NCI-H1105 treated with DMSO at 0.1 percent for 48 hours (cell line): ENCODE measurements at regions not wholly inside any gene's neighbourhood (a gene's known extent, or its start where the extent isn't known, plus 50 kb on each side); places are given as distances from the start of the nearest gene placed in this dataset.

Experiments
- DNase-seq: peaks from one replicate; lab custom pipeline; 2025; lab: John Stamatoyannopoulos, UW

GRCh38 chr4:111664308-111664945 lies 480.8 kb upstream of the FAM241A start:
- DNase-seq: no peak

DNA sequence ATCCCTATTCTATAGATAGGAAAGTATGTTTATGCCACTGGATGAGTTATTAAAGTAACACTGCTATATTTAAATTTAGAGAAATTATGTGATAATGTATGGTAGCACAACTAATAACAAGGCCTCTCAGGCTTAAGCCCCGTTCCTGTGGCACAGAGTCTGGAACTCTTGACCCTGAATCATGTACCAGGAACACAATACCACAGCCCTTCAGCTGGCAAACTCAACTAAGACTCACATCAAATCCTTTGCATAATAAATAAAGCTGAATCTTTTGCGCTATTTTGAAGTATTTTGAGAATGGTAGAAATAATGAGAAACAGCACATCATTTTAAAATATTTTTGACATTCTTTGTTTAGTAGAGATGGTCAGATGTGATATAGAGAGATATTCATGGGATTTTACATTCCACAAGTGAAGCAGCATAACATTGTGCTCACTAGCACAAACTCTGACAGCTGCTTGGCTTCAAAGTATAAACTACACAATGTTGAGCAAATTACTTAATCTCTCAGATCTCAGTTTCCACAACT lies 478.4 kb upstream of the FAM241A start:
- no peak for DNase-seq

DNA sequence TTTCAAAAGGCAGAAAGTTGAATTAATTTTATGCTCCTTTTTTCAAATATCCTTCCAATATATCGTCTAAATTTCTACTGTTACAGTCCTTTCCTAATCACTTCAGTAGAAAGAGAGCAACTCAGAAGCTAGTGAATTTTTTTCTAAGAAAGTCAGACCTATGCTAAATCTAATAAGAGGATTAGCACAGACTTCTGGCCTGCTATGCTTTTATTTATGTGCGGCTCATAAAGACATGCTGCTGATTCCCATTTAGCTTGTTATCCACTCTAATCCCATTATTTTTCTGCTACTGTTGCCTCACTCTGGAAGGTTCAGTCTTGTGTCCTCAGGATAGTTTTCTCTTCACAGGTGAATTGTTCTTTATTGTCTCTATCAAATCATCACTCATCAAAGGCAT lies 473.5 kb upstream of the FAM241A start:
- DNase-seq: no peak

GRCh38 chr4:111675746-111676145 lies 469.5 kb upstream of the FAM241A start:
- no peak for DNase-seq

DNA sequence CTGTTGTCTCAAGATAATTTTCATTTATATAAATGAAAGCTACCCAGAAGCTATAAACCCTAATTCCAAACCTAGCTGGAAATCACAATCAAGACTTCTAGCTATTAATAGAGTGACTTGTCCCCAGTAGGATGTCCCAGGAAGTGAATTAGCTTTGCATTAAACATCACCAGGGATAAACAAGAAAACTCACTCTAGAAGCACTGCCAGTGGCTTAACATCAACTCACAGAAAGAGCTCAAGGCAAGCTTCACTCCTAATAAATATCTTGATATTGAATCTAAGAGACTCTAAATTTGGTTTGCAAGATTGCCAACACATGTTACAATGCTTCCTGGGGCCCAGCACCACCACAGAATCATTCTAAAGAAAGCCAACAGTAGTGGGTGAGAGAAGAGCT lies 468.7 kb upstream of the FAM241A start:
- DNase-seq: no peak

DNA sequence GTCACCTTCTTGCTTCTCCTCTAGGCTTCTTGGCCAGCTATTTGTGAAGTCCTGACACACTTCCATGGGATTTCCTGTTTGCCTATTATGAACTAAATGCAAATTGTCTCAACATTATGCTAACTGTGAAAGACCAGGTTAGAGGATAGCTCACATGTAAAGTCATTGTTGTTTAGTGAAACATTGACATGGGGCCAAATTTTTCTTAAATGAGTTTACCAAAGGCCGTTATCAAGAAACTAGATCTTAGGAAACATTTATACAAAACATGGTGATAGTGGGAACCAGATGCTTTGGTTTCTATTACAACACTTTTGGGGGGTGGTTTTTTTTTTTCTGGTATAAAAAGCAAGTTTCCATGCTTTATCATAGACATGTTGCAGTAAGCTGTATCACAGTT lies 466.8 kb upstream of the FAM241A start:
- DNase-seq: no peak

DNA sequence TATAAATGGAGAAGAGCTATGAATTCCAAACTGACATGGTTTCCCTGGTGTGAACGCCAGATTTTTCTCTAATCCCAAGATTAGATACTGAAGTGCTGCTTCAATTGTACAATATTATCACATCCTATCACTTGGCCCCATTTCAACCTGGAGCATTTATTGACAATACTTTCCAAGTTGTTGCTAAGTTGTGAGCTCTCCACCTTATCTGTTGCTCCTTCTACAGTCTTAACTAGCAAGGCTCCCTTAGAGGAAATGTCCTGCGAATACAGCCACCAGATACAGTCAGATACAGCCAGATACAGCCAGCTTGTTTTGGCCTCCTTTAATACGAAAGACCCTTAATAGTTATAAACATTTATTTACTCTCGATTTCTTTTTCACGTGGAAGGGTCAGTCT lies 466.3 kb upstream of the FAM241A start:
- DNase-seq: no peak

GRCh38 chr4:111681270-111681669 lies 464.0 kb upstream of the FAM241A start:
- DNase-seq: no peak

DNA sequence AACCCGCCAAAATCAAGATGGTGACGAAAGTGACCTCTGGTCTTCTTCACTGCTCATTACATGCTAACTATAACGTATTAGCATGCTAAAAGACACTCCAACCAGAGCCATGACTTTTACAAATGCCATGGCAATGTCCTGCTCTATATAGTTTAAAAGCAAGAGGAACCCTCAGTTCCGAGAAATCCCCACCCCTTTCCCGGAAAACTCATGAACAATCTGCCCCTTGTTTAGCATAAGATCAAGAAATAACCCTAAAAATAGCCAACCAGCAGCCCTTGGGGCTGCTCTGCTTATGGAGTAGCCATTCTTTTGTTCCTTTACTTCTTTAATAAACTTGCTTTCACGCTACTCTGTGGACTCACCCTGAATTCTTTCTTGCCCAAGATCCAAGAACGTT lies 463.5 kb upstream of the FAM241A start:
- no peak for DNase-seq

DNA sequence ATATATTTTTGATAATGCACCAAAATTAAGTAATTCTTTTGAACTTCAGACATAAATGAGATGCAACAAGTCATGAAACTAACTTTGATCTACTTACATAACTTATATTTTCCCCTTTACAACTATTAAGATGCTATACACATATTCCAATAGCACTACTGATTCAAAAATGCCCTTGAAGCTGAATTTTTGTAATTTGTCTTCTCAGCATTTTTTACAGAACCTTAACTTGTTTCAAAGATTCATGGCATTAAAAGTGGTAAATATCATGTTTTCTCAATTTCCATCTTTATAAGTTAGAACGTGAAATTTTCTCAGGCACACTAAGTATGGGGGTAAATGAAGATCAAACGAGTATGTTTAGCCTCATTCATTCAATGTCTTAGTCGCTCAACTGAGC lies 460.0 kb upstream of the FAM241A start:
- DNase-seq: no peak

GRCh38 chr4:111689214-111689613 lies 456.0 kb upstream of the FAM241A start:
- DNase-seq: no peak

- DNase-seq: no peak
Observed at GRCh38 chr4:111689731-111690130, 455.5 kb upstream of the FAM241A start.

DNA sequence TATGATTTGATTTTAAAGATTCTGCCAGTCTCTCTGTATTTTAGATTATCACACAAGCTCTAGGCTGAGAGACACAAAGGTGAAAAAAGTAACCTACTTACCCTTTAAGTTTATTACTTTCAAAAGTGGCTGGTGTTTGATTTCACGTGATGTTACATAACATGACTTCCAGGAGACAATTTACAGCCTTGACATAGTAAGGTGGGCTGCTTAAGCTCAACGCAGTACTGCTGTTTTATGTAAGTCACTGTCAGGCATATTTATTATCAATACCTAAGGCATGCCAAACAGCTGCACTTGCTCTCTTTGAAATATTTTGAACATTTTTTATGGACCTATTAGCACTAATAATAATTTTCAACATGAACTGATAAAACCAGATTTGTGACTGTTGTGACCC lies 451.5 kb upstream of the FAM241A start:
- DNase-seq: no peak

- no peak for DNase-seq
Observed at GRCh38 chr4:111695677-111696076, 449.6 kb upstream of the FAM241A start.

GRCh38 chr4:111696505-111696904 lies 448.7 kb upstream of the FAM241A start:
- DNase-seq: no peak

DNA sequence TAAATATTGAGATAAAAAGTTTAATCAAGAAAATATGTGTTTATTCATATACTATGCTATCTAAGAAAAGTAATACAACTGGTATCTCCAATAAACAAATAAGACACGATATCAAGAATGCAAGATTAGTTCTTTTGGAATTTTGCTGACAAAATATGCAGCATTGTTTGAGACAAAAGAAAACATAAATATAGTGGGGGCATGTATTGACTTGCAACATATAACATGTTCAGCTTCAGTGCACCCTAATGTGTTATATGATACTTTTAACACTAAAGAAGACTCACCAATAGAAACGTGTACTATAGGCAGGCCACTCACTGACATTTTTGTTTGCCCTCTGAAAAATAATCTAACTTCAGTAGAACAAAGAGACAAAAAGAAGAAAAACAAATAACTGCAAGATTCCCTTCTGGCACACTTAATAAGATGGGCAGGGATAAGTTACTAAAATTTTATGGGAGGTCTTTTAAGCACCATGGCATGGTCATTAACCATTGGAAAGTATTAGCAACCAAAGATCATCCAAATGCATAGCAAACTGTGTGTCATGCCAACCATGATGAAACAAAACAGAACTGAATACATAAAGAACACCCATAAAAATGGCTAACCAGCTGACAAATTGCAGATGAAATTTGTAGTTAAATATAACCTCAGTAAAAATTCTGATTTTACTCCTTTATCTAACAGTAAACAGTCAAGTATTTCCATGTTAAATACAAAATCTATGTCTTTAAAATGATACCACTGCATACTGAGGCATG lies 447.9 kb upstream of the FAM241A start:
- DNase-seq: no peak

- no peak for DNase-seq
Observed at GRCh38 chr4:111698361-111698760, 446.9 kb upstream of the FAM241A start.

DNA sequence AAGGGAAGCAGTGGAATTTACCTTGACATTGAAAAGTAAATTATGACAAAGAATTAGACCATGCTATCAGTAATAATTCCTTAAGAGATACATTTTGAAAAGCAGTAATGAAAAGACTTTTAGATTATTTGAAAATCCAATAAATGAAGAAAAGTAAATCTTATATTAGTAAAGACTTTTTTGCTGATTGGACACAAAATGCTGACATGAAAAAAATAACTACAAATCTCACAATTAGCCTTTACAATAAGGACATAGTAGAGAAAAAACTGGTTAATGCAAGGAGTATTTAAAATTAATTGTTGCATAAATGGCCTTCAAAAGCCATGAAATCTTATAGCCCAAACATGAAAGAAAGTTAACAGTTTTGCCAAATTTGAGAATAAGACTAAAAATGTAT lies 446.1 kb upstream of the FAM241A start:
- DNase-seq: no peak

DNA sequence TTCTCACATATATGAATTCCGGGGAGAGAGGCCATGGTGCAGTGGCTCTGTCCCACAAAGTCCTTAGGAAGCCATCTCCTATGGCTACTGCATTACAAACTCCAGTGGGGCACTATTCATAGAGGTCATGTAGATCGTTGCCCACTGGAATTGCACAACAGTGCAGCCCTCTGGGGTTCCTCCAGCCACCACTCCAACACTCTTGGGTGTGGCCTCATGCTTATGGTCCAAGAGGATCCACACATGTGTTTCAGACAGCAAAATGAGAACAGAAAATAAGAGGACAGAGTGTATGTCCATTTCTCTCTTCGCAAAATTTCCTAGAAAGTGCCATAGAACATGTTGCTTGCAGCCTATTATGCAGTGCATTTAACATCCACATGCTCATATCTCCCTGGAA lies 444.2 kb upstream of the FAM241A start:
- no peak for DNase-seq

GRCh38 chr4:111707491-111707890 lies 437.8 kb upstream of the FAM241A start:
- no peak for DNase-seq

- no peak for DNase-seq
Observed at GRCh38 chr4:111712093-111712677, 433.1 kb upstream of the FAM241A start.

DNA sequence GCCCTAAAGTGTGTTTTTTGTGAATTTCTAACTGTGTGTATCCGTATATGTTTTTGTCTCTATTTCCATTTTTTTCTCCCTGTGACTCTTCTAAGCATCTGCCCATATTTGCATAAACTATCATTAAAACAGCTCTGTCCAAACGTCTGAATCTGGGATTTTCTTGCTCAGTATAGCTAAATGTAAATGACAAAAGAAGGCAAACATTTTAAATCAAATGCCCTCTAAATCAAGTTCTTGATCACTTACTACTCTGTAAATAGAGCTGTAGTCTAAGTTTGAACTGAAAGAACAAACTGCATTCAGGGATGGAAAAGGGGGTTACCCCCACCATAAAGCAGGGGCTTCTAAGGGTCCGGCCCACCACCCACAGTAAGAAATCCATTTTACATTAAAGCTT lies 432.0 kb upstream of the FAM241A start:
- no peak for DNase-seq

DNA sequence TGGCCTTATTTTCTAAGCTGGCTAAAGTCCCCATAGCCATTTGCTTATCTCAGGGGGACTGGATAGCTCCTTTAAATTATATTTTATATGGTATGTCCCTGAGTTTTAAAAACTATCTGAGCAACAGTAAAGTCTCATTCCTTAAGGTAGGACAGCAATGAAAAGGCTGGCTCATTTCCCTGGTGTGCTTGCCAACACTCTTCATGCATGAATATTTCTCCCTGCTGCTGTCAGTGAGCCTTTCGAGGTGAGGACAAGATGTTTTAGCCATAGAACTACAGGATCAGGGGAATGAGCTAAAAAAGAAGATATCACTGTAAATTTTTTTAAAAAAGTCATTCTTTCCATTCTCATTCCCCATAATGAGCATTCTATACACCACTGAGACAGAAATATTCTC lies 427.3 kb upstream of the FAM241A start:
- no peak for DNase-seq
